A549 (cell line): ENCODE measurements at regions not wholly inside any gene's neighbourhood (a gene's known extent, or its start where the extent isn't known, plus 50 kb on each side); places are given as distances from the start of the nearest gene placed in this dataset.

Experiments used
- ATOH8 ChIP-seq: fragments of 250-450 bp; sonication (Bioruptor Pico); IDR thresholded peaks from 2 replicates; pipeline ENCODE4 v1.5.0; 2020; ENCODE audit warnings: low read depth, mild to moderate bottlenecking, moderate library complexity
- CTCF ChIP-seq: fragments of >200 bp; sonication (Bioruptor Twin); formaldehyde crosslinking; IDR thresholded peaks from 3 replicates; pipeline ENCODE4 v1.5.1; 2016
- EHMT2 ChIP-seq: fragments of 200-600 bp; sonication (generic); IDR thresholded peaks from 2 replicates; pipeline ENCODE4 v1.6.1; 2016; ENCODE audit warnings: antibody characterized with exemption, low read depth, mild to moderate bottlenecking, moderate library complexity
- EP300 ChIP-seq, 2 experiments: fragments of >200 bp; sonication (Bioruptor Twin); formaldehyde crosslinking; IDR thresholded peaks; 2 replicates in 1 of 2; 3 replicates in 1 of 2; pipeline ENCODE4 v1.6.1; 2016 to 2017
- ESRRA ChIP-seq: fragments of 150-350 bp; IDR thresholded peaks from 2 replicates; pipeline ENCODE4 v1.6.1; 2014; ENCODE audit warnings: mild to moderate bottlenecking, low read length, borderline replicate concordance
- RNF2 ChIP-seq: fragments of 200-600 bp; sonication (generic); IDR thresholded peaks from 2 replicates; pipeline ENCODE4 v1.6.1; 2016; ENCODE audit warnings: low read depth, mild to moderate bottlenecking, antibody characterized with exemption, moderate library complexity, borderline replicate concordance
- TF ChIP-seq, protein P1 (sequence below): fragments of >200 bp; sonication (Bioruptor Twin); formaldehyde crosslinking; IDR thresholded peaks from 2 replicates; pipeline ENCODE4 v1.6.1; 2016

DNA sequence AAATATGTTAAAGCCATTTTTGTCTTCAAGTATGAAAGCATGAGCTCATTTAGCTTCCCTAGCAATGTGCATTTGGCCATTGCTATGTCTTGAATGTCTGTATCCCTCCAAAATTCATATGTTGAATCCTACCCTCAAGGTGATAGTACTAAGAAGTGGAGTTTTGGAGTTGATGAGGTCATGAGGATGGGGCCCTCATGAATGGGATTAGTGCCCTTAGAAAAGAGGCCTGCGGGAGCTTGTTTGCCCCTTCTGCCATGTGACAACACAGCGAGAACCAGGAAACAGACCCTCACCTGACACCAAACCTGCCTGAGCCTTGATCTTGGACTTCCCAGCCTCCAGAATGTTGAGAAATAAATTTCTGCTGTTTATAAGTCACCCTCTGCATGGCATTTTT is 61.3 kb upstream of the UCN3 start:
- TF ChIP-seq ATOH8 (no peak), CTCF (no peak), RNF2 (no peak), ESRRA (no peak), EHMT2 (no peak), EP300 (IDR thresholded peaks at IDR 0.05) (no peak)
- TF ChIP-seq, protein P1, sequence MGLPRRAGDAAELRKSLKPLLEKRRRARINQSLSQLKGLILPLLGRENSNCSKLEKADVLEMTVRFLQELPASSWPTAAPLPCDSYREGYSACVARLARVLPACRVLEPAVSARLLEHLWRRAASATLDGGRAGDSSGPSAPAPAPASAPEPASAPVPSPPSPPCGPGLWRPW: no peak
